ENCODE measurements at regions not wholly inside any gene's neighbourhood (a gene's known extent, or its start where the extent isn't known, plus 50 kb on each side); places are given as distances from the start of the nearest gene placed in this dataset.

DNA sequence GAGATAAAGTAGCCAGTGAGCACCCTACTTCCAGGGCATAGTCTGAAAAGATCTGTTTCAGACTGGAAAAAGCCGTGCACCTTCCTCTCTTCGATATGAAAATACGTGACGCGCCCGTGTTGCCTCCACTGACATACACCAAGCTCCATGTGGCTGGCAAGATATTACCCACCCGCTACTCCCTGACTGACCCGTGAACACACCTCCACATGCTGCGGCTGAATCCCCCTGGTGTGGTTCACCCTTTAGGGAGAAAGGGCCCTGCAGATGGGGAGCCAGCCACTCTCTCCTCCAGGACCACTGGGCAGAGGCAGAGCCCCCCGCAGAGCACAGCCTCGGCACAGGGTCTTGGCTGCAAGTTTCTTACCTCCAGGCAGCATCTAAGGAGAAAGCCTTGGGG is 245.0 kb downstream of the BRD1 start:
- DNase-seq = no peak

DNA sequence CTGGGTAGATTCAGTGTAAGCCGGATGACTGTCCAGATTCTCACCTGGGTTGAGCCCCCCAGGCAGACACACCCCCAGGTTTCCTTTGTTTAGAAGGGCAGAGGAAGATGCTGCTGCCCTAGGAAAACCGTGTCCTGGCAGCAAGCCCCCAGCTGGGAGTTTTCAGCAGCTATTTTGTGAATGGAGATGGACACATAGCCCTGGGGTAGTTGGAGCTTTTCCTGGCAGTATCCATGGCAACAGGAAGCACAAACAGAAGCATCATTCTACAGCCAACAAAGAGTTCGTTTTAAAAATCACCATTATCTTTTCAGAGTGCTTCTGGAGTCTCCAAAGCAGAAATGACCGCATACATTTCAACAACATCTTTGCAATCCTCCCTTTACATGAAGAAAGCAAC is 245.5 kb downstream of the BRD1 start:
- no peak for DNase-seq

DNA sequence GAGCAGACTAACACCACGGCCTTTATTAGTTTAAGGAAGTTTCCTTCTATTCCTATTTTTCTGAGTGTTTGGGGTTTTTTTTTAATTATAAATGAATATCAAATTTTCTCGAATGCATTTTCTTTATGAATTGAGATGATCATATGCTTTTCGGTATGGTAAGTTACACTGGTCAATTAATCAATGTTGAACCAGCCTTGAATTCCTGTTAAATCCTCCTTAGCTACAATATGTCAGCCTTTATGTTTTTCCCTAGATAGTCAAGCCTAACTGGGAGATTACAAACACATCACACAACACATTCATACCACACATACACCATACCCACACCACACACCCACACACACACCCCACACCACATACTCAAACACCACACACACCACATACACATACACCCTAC is 247.6 kb downstream of the BRD1 start:
- no peak for DNase-seq

DNA sequence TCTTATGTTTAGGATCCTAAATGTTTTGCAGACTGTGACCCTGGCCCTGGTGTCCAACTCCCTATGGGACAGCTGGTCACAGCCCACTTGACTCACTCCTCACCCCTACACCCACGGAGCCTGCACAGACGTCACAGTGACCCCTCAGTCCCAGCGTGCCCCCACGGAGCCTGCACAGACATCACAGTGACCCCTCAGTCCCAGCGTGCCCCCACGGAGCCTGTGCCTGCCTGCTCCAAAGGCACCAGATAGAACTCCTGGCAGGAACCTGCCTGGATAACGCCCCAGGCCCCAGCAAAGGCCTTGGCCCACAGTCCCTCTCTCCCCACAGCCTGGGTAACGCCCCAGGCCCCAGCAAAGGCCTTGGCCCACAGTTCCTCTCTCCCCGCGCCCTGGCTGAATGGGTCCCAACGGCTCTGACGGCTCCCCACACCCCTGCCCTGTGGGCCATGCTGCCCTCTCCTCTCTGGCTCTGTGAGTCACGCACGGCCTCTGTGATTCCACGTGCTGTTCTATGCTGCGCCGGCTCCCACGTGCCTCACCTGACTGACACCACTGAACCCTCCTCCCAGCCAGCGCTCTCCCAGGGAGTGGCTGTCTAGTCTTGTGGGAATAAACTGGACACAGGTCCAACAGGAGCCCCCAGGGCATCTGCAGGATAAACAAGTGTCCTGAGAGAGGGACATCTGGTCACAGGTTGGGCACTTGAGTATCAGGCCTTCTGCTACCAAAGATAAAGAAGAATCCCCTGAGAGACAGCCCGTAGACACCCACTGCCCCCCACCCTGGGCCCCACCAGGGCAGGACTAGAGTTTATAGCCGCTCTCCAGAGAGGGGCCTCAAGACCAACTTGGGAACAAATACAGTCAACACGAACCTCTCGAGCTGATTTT is 250.3 kb downstream of the BRD1 start:
- no peak for DNase-seq

DNA sequence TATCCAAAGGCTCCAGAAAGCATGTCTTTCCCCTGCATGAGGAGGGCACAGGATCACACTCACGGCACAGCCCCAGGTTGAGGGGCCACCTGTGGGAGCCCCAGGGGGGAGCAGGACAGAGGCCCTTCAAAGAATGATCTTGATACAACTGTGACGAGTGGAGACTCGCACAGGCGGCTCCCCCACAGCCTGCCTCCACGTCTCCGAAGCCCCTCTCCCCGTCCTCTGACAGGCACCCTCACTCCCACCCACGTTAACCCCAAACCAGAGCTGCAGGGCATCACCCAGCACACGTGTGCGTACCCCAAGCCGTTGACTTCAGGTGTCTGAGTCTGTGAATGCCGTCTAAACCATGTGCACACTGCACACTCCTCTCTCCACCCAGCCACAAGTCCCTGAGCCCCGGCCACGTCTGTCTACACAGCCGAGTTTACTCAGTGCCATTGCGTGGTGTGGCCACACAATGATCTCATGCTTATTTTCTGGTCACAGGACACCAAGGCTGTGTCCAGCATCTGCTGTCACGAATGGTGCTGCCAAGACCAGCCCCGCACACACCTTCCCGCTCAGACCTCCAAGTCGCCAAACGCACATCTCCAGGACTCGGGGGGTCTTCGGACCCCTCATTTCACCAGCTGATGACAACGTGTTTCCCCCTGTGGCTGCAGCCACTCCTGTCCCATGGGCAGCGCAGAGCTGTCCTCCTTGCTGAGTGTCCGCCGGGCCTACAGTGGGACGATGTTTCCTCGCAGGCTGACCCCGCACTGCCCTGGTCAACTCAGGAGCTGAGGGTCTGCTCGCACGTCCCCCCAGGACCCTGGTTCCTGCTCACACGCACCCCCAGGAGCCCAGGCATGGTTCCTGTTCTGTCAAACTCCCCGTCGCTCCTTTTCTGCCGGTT is 251.2 kb downstream of the BRD1 start:
- no peak for DNase-seq

DNA sequence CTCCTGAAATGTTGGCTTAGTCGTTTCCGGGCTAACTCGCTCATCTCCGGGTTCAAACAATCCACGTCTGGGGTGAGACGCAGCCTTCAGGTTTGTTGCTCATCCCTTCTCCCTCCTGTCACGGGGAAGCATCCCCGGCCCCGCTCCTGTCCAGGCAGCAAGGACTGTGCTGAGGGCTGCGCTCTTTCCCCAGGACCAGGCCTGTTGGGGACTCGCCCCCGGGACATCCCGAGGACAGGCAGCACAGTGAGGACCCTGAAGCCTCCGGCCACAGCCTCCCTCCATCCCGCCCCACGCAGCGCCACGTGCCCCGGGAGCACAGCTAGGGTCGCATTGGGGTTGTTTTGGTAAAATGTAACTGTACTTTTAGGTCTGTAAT is 252.0 kb downstream of the BRD1 start:
- DNase-seq = no peak

DNA sequence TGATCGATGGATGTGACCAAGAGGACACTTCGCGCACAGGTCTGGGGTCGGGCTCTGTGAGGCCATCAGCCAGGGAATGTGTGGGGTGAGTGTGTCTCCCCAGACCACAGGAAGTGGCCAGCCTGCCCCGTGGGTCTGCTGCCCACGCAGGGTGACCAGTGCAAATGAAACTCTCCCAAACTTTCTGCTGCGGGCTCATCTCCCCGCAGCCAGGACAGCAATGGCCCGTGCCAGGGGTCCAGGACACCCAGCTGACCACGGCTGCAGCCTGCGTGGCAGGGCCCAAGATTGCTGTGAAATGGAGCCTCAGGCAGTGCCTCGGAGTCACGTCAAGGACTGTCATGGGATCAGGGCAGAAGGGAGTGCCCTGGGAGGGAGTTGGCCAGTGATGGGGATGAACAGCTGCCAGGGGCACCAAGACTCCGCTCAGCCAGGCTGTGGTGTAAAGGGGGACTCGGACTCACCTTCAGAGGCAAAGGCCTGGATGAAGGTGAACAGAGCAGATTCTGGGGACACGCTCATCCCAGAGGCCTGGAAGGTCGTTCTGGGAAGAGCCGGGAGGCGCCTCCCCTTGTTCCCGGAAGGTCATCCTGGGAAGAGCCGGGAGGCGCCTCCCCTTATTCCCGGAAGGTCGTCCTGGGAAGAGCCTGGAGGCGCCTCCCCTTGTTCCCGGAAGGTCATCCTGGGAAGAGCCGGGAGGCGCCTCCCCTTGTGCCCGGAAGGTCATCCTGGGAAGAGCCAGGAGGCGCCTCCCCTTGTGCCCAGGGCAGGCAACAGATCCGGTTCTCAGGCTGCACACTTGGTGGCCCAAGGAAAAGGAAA is 252.6 kb downstream of the BRD1 start:
- DNase-seq = no peak

DNA sequence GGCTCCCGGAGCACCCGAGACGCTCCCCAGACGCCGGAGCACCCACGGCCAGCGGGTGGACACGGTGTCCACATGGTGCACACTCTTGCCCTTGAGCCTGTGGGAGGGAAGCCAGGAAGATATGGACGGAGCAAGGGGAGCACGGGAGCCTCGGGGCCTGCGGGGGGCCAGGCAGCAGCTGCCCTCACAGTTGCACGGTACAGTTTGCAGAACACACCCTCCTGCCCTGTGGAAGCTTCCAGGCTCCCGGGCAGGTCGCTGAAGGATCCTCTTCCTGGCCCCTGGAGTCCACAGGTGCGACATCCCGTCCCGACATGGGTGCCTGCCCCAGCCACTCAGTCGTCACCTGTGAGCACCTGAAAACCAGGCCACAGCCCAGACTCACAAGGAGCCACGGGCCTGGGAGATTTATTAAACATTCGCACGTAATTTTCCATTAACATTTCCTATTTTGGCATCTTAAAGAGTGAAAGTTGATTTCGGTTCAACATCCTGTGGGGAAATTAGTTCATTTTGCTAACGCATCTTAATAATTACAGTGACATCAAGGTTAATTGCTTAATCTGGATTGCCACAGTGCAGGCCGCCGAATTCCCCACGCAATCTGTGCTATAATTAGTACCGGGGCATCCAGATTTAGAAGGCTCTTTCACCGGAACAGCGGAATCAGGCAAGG is 253.3 kb downstream of the BRD1 start:
- no peak for DNase-seq

DNA sequence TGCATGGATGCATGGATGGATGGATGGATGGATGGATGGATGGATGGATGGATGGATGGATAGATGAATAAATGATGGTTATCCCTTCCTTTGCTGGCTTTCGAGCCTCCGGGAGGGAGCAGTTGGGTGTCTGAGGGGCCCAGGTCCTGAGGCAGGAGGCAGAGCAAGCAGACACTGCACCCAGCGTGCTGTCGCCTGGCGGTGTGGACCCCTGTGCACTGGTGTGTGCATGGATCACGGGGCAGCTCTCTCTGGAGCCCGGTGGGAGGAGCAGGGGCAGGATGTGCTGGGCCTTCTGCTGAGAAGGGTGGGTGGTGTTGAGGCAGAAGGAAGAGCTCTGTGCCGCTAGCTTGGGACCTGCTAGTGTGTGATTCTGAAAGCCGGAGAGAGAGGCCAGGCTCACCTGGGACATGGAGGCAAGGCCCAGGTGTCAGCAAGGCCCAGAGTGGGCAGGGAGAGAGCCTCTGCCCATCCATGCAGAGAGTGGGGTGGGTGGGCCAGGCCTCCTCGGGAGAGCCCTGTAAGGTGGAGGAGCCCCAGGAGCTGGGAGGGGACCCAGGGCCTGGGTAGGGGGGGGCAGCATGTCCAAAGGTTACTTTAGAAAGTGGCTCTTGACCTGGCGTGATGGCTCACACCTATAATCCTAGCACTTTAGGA is 254.4 kb downstream of the BRD1 start:
- DNase-seq = no peak

DNA sequence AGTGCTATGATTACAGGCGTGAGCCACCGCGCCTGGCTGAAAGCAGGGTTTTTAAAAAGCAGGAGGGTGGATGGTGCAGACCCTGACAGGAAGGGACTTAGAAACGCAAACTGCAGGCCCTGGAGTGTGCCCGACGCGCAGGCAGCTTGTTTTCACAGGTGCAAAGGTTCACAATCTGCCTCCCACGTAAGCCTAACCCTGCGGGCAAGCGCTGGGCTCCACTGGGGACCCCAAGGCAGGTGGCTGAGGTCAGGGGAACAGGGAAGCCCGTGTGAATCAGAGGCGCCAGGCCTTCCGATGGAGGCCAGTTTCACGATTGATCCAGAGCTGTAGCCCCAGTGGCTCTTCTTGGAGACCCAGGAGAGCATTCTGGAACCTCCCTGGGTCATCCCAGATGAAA is 256.3 kb downstream of the BRD1 start:
- no peak for DNase-seq

DNA sequence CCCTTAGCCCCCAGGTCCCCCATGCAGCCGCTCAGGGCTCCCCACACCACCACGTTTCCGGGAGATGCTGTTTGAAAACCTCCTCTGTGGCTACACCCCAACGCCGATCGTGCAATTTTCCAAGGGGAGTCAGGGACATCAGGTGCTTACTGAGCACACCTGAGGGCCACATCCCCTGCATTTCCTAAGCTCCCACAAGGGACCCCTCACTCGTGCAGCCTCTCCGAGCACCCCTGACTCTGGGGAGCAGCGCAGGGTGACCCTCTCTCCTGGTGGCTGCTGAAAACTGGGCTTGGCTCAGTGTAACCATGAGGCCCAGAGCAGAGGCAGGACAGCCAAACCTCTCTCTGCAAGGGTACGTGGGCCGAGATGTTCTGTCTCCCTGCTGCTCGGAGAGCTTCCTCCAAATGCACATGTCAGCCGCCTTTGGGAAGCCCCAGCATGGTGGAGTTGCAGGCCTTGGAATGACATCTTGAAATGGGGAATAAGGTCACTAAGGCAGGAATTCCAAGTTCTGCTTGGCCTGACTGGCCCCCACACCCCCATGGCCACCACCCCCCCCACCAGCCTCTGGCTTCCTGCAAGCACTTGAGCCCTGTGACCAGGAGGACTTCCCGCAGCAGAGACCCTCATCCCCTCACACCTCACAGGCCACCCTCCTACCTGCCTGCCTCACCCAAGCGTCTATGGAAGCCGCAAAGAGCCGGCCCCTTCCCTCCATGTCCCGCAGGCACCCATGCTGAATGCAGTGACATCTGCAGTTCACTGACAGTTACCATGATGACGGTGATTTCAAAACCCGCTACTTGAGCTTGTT is 257.4 kb downstream of the BRD1 start:
- DNase-seq = no peak

DNA sequence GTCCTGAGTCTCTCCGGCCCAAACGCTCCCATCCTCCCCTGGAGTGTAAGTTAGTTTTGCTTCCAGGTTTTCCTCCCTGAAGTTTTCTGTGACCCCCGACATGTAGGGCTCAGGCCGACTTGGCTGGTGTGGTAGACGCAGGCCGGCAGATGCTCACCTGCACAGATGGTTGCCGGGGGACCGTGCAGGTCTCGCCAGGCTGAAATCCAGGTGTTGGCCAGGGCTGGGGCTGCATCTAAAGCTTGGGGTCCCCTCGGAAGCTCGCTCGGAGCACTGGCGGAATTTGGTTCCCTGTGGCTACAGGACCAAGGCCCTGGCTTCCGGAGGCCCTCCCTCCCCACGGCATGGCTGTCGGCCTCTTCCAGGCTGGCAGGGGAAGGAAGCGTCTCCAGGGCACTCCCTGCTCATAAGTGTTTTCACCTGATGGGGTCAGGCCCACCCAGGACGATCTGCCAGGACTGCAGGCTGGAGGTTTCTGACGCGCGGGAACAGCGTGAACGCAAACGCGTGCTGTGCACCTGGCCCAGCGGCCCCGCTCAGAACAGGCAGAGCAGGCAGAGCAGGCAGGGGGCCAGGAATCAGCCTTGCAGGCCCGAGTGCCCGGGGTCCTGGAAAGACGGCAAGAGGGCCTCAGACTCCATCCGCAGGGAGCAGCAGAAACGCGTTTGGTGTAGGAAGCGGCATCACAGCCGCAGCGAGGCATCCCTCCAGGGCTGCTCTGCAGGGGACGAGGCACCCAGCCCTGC is 258.2 kb downstream of the BRD1 start:
- DNase-seq = no peak

DNA sequence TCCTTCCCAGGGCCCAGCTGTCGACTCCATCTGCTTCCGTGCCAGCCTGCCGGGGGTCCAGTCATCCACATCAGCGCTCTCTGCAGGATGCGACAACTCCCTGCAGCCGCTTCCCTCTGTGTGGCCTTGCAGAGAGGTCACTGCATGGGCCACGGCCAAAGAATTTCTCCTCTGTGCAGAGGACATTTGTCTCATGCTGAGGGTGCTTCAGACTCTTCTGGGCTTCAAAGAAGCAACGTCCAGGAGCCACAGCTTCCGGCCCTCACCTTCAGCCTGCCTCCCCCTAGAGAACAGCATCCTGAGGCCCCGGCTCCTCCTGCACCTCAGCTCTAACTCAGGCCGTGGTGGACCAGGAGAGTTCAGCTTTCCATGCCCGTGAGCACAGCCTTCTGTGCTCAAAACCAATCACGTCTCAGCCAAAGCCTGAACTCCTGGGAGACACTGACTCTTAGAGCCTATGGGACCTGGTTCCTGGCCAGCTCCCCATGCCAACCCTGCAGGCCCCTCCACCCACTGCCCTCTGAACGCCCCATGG is 258.9 kb downstream of the BRD1 start:
- DNase-seq = no peak

DNA sequence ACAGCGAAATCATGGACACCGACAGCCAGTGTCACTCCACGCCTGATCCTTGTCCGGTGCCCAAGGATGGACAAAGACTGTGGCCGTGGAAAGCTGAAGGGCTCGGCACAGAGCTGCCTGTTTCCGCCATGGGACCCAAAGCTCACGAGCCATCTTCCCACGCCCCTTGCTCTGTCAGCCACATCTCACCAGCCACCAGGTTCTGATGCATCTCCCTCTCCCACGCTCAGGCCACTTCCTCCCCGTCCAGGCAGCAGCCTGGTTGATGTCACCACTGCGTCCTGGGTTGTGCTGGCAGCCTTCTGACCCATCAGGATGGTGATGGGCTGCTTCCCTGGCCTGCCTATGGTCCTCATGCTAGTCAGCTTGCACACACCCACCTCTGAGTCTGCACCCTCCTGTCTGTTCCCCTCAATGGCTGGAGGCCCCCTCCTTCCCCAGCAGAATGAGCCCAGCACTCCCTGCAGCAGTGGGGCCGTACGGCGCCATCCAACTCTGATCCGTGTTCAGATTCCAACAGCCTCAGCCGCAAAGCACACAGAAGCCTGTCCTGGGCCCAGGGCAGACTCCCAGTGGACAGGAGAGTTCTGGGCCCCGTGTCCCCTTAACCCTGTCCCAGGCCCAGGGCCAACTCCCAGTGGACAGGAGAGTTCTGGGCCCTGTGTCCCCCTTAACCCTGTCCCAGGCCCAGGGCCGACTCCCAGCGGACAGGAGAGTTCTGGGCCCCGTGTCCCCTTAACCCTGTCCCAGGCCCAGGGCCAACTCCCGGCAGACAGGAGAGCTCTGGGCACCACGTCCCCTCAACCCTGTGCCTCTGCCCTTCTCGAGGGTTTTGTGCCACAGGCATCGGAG is 259.5 kb downstream of the BRD1 start:
- DNase-seq = no peak

DNA sequence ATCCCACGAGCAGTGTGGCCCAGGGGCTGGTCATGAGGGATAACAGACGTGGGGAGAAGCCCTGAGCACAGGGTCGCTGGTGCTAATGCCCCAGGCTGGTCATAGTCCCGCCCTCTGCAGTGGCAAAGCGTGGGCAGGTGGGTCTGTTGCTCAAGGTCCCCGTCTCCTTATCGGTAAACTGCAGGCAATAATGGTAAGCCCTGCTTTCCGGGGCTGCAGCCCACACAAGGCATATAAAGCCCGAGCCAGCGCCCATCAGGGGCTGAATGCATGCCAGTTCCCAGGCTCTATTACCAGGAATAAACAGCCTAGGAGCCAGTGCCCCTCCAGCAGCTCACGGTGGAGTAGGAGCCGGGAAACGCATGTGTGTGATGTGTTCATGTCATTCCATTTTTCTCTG is 261.0 kb downstream of the BRD1 start:
- no peak for DNase-seq

DNA sequence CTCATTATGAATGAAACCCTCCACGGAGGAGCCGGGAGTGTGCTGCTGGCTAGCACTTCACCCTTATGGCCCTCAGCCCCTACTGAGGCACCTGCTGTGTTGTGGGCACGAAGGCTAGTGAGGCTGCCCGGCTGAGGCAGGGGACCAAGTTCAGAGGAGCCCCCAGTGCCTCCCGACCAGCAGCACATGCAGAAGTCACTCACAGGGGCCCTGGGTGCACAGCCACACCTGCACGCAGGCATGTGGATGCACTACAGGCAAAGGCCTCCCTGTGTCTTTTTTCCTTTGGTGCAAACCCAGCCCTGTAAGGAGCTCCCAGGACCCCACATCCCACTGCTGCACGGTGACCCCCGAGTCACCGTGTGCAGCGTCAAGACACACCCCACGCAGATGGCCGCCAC is 261.5 kb downstream of the BRD1 start:
- DNase-seq = no peak

DNA sequence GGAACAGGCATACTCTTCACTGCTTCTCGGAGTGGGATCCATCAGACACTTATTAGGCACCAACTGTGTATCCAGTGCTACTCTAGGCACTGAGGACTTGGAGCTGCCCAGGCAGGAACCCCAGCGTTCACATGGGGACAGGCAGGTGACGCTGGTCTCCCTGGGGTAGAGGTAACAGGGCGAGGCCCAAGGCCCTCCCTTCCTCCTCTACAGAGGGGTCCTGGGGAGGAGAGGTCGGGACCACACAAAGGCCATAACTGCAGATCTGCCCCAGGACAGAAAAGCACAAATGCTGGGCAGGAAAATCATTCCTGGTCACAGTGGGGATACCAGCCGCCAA is 262.2 kb downstream of the BRD1 start:
- no peak for DNase-seq

DNA sequence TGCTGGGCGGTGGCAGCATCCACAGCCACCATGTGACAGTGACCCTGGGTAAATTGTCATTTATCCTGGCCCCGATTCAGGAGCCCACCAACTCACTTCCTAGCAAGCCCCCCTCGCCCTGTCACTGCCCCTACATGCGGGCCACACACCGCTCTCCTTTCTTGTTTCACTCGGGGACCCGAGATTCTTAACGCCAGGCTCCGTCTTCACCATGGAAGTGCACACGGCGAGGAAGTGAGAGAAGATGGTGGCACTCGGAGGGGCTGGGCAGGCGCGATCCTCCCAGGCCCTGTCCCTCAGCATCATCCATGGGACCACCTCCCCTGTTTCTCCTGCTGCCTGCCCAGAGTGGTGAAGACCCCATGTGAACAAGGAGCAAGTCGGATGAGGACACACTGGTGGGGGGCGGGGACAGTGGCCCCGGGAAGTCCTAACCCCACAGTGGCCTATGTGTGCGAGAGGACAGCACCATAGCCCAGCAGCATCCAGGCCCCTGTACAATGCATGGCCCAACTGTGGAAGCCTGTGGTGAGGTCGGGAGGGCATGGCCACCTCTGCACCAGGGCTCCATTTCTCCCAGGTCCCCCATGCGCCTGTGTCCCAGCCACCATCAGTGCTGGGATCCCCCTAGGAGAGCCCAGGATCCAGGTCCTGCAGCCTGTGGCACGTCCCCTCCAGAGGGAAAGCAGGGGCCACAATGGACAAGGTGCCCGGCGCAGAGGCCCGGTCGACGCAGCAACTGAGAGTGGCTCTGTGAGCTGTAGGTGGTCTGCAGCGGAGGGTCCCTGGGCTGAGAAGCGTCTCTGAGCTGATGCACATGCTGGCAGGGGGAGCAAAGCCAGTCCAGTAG is 262.8 kb downstream of the BRD1 start:
- no peak for DNase-seq

Measured in stimulated activated CD4-positive, alpha-beta T cell treated with anti-CD3 and anti-CD28 coated beads, Interleukin-4, amount 100 ng/mL, for 24 hours (primary cell).